GM10248 (cell line): ENCODE measurements at regions not wholly inside any gene's neighbourhood (a gene's known extent, or its start where the extent isn't known, plus 50 kb on each side); places are given as distances from the start of the nearest gene placed in this dataset.

ENCODE experiments used
- CTCF ChIA-PET: fragments of 300-600 bp; sonication (Branson Sonifier 250); formaldehyde crosslinking; extraction: SDS; loops from one replicate; lab custom pipeline; 2021; ENCODE audit warnings: antibody characterized with exemption; lab: Yijun Ruan, JAX
- POLR2A ChIA-PET: fragments of 350-650 bp; sonication (Branson Sonifier 250); formaldehyde crosslinking; extraction: SDS; loops from one replicate; lab custom pipeline; 2020; ENCODE audit warnings: antibody characterized with exemption; lab: Yijun Ruan, JAX
- DNase-seq: peaks from one replicate; pipeline ENCODE4 v3.0.0; 2012; ENCODE audit errors: extremely low spot score
- TF ChIP-seq, protein P1 (sequence below): IDR thresholded peaks from 2 replicates; pipeline ENCODE4 v1.5.1; 2012; ENCODE audit warnings: mild to moderate bottlenecking, low read depth; ENCODE audit errors: extremely low read depth, missing control alignments, control extremely low read depth

- ChIA-PET POLR2A (no interaction called here), CTCF (interaction anchor here (1.0 to 2.2 kb wide), 6 partner anchors 13 to 82 kb away, joined by 3 to 9 read pairs (median 5); no protein-coding TSS in a partner anchor)
- TF ChIP-seq, protein P1, sequence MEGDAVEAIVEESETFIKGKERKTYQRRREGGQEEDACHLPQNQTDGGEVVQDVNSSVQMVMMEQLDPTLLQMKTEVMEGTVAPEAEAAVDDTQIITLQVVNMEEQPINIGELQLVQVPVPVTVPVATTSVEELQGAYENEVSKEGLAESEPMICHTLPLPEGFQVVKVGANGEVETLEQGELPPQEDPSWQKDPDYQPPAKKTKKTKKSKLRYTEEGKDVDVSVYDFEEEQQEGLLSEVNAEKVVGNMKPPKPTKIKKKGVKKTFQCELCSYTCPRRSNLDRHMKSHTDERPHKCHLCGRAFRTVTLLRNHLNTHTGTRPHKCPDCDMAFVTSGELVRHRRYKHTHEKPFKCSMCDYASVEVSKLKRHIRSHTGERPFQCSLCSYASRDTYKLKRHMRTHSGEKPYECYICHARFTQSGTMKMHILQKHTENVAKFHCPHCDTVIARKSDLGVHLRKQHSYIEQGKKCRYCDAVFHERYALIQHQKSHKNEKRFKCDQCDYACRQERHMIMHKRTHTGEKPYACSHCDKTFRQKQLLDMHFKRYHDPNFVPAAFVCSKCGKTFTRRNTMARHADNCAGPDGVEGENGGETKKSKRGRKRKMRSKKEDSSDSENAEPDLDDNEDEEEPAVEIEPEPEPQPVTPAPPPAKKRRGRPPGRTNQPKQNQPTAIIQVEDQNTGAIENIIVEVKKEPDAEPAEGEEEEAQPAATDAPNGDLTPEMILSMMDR = no peak
- no peak for DNase-seq
Measured at GRCh38 chr3:186458306-186459107, 85.7 kb downstream of the CRYGS start.

- CTCF ChIA-PET = interaction anchor here (1.0 to 2.2 kb wide), 8 partner anchors 9 to 83 kb away, joined by 3 to 9 read pairs (median 5); no protein-coding TSS in a partner anchor
- TF ChIP-seq, protein P1 = no peak
- DNase-seq = no peak
- POLR2A ChIA-PET = no interaction called here
Measured at GRCh38 chr3:186457236-186457635, 86.9 kb downstream of the CRYGS start.

- POLR2A ChIA-PET = no interaction called here
Measured at GRCh38 chr3:186456731-186457191, 87.4 kb downstream of the CRYGS start.

GRCh38 chr3:186454881-186455703 lies 89.1 kb downstream of the CRYGS start:
- ChIA-PET POLR2A (no interaction called here), CTCF (interaction anchor here (1.2 to 1.5 kb wide), 3 partner anchors 11 to 85 kb away, joined by 4 to 5 read pairs (median 4); no protein-coding TSS in a partner anchor)
- DNase-seq = no peak
- TF ChIP-seq, protein P1 = no peak

More at GRCh38 chr3:186456731-186457191, 87.4 kb downstream of the CRYGS start:
- TF ChIP-seq, protein P1 = no peak
- CTCF ChIA-PET = interaction anchor here (0.9 to 2.2 kb wide), 9 partner anchors 9 to 513 kb away, joined by 3 to 9 read pairs (median 4); no protein-coding TSS in a partner anchor
- DNase-seq = no peak

- DNase-seq = no peak
- ChIA-PET POLR2A (no interaction called here), CTCF (interaction anchor here (1.5 kb wide), 1 partner anchor 86 kb away, joined by 4 read pairs; no protein-coding TSS in a partner anchor)
- TF ChIP-seq, protein P1 = no peak
Measured at GRCh38 chr3:186453531-186453930, 90.6 kb downstream of the CRYGS start.

- DNase-seq = no peak
- POLR2A ChIA-PET = no interaction called here
- CTCF ChIA-PET = interaction anchor here (1.4 kb wide), 1 partner anchor 13 kb away, joined by 4 read pairs; no protein-coding TSS in a partner anchor
- TF ChIP-seq, protein P1 = no peak
Measured at GRCh38 chr3:186452517-186452916, 90.5 kb upstream of the DGKG start.
